Fibroblast of lung (primary cell): ENCODE measurements at regions not wholly inside any gene's neighbourhood (a gene's known extent, or its start where the extent isn't known, plus 50 kb on each side); places are given as distances from the start of the nearest gene placed in this dataset.
A peak's percentile ranks its signal among the peaks of the same experiment; 100 is the strongest.

Source experiments
- DNase-seq, 2 donors: peaks; one replicate each; pipeline versions ENCODE4 v3.0.0 to v3.0.0-alpha.2; 2010; ENCODE audit warnings: low read depth in 2 of 2
- H2AFZ ChIP-seq: 2 replicates; pipeline ENCODE4 v1.5.1; 2012; ENCODE audit warnings: low read length, control low read depth, inconsistent platforms
- H3K27ac ChIP-seq: 2 replicates; pipeline ENCODE4 v1.5.1; 2011; ENCODE audit warnings: low read length, control low read depth; ENCODE audit not compliant: insufficient read depth
- H3K27me3 ChIP-seq: 2 replicates; pipeline ENCODE4 v1.5.1; 2011; ENCODE audit warnings: mild to moderate bottlenecking, low read length; ENCODE audit not compliant: control insufficient read depth, insufficient read depth
- H3K36me3 ChIP-seq: 2 replicates; pipeline ENCODE4 v1.5.1; 2011; ENCODE audit warnings: low read length; ENCODE audit not compliant: control insufficient read depth, insufficient read depth
- H3K4me1 ChIP-seq: 2 replicates; pipeline ENCODE4 v1.5.1; 2011; ENCODE audit warnings: low read length; ENCODE audit not compliant: control insufficient read depth, insufficient read depth; ENCODE audit errors: extremely low read depth
- H3K4me2 ChIP-seq: 2 replicates; pipeline ENCODE4 v1.5.1; 2011; ENCODE audit warnings: low read length, control low read depth; ENCODE audit not compliant: insufficient read depth; ENCODE audit errors: extremely low read depth
- H3K4me3 ChIP-seq, 4 experiments: fragments of 200-600 bp in 1 of 4; sonication (generic) in 1 of 4; replicated peaks in 1 of 4; 2 replicates each; pipeline ENCODE4 v1.5.1; 2011 to 2016; ENCODE audit warnings: low read length in 4 of 4, low read depth in 3 of 4, mild to moderate bottlenecking in 3 of 4, control low read depth in 2 of 4, inconsistent platforms in 1 of 4, mixed read lengths in 1 of 4; ENCODE audit not compliant: insufficient read depth in 1 of 4; ENCODE audit errors: control extremely low read depth in 1 of 4
- H3K79me2 ChIP-seq: 2 replicates; pipeline ENCODE4 v1.5.1; 2012; ENCODE audit warnings: mild to moderate bottlenecking, low read length, inconsistent platforms; ENCODE audit not compliant: control insufficient read depth, insufficient read depth
- H3K9ac ChIP-seq: 2 replicates; pipeline ENCODE4 v1.5.1; 2011; ENCODE audit warnings: mild to moderate bottlenecking, low read length, control low read depth; ENCODE audit not compliant: insufficient read depth
- H3K9me3 ChIP-seq: 2 replicates; pipeline ENCODE4 v1.5.1; 2012; ENCODE audit warnings: low read depth, low read length; ENCODE audit not compliant: control insufficient read depth, insufficient read depth
- H4K20me1 ChIP-seq: 2 replicates; pipeline ENCODE4 v1.5.1; 2011; ENCODE audit warnings: low read length; ENCODE audit not compliant: control insufficient read depth, insufficient read depth; ENCODE audit errors: extremely low read depth
- EZH2 ChIP-seq: IDR thresholded peaks from 2 replicates; pipeline ENCODE4 v1.5.1; 2012; ENCODE audit warnings: low read length, control low read depth, mild to moderate bottlenecking; ENCODE audit errors: missing control alignments
- TF ChIP-seq, protein P1 (sequence below), 2 donors: IDR thresholded peaks in 1 of 2; conservative IDR thresholded peaks in 1 of 2; 1 replicate in 1 of 2; 2 replicates in 1 of 2; pipeline ENCODE4 v1.5.1; 2011 to 2012; ENCODE audit warnings: low read length in 2 of 2, control low read depth in 1 of 2, inconsistent platforms in 1 of 2, low read depth in 1 of 2, mild to moderate bottlenecking in 1 of 2

GRCh38 chr3:168981396-168981795, 682.1 kb downstream of the MECOM start:
- Histone ChIP-seq H4K20me1 (no peaks in the 10 kb centered on the region), H3K27ac (no peak overlapping the region), H2AFZ (no peak overlapping the region), H3K4me1 (no peaks in the 10 kb centered on the region), H3K27me3 (no peaks in the 10 kb centered on the region), H3K79me2 (no peaks in the 10 kb centered on the region), H3K4me3 (no peak overlapping the region), H3K4me2 (no peak overlapping the region), H3K36me3 (no peaks in the 10 kb centered on the region), H3K9ac (no peak overlapping the region), H3K9me3 (no peaks in the 10 kb centered on the region)
- peak; percentile 34 to 42 for DNase-seq
- TF ChIP-seq, protein P1, sequence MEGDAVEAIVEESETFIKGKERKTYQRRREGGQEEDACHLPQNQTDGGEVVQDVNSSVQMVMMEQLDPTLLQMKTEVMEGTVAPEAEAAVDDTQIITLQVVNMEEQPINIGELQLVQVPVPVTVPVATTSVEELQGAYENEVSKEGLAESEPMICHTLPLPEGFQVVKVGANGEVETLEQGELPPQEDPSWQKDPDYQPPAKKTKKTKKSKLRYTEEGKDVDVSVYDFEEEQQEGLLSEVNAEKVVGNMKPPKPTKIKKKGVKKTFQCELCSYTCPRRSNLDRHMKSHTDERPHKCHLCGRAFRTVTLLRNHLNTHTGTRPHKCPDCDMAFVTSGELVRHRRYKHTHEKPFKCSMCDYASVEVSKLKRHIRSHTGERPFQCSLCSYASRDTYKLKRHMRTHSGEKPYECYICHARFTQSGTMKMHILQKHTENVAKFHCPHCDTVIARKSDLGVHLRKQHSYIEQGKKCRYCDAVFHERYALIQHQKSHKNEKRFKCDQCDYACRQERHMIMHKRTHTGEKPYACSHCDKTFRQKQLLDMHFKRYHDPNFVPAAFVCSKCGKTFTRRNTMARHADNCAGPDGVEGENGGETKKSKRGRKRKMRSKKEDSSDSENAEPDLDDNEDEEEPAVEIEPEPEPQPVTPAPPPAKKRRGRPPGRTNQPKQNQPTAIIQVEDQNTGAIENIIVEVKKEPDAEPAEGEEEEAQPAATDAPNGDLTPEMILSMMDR (conservative IDR thresholded peaks at IDR 0.05 in 1 of 2, IDR thresholded peaks at IDR 0.05 in 1 of 2; ENCODE audit: low read depth in 1 of 2, low read length in 2 of 2) = no peak
- no peak for TF ChIP-seq EZH2

DNA sequence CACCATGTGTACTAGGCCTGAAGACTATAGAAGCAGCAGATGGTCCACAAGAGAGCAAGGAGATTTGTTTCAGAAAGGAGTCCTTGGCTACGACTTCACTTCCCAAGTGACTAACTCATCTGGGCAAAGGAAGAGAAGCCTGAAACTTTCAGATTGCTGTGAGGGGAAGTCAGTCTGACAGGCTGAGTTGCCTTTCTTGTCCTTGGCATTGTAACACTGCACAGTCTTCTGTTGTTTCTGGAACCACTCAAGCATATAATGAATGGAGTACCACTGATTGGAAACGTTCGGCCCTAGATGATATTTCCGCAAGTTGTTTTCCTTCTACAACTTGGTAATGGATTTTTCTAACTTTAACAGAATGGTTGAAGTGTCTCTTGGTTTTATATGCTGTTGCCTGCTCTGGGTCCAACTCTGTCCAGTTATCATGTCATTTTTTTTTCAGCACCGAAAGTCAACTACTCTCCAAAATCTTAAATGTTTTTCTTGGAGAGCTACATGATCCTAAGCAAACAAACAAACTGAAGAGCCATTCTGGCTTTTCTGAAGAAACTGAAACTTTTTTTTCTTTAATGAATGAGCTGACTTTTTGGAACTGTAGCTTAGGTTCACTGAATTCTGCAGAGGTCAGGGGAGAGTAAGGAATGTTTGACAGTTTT, 685.7 kb downstream of the MECOM start:
- DNase-seq = peak; percentile 70 to 88
- no peak for TF ChIP-seq EZH2
- TF ChIP-seq, protein P1 (conservative IDR thresholded peaks at IDR 0.05 in 1 of 2, IDR thresholded peaks at IDR 0.05 in 1 of 2; ENCODE audit: low read depth in 1 of 2, low read length in 2 of 2) = no peak
- H3K4me1 ChIP-seq = no peaks in the 10 kb centered on the region
- H2AFZ ChIP-seq = peak overlapping the region; percentile 75
- H3K27ac ChIP-seq = no peak overlapping the region
- no peak overlapping the region for H3K9ac ChIP-seq
- peak overlapping the region; percentile 57 for H3K4me2 ChIP-seq
- no peaks in the 10 kb centered on the region for H3K27me3 ChIP-seq
- H4K20me1 ChIP-seq = no peaks in the 10 kb centered on the region
- H3K36me3 ChIP-seq = no peaks in the 10 kb centered on the region
- H3K79me2 ChIP-seq = no peaks in the 10 kb centered on the region
- no peak overlapping the region for H3K4me3 ChIP-seq
- H3K9me3 ChIP-seq = no peaks in the 10 kb centered on the region

DNA sequence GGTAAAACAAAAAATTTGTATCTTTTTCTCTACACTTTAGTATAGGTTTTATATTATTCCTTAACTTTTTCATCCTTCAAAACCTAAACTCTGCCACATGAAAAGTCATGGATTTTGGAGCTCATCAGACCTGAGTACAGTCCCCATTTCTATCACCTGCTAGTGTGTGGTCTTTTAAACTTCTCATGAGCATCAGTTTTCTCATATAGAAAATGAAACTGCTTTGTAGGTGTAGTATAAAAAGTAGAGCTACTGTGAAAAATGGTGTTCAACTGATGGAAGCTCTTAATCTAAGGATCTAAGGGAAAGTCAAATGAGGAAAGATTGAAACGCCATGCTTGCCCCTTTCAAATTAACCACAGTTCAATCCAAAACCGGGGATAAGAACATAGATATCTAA, 686.5 kb downstream of the MECOM start:
- H3K4me1 ChIP-seq = no peaks in the 10 kb centered on the region
- H3K36me3 ChIP-seq = no peaks in the 10 kb centered on the region
- no peak overlapping the region for H3K9ac ChIP-seq
- DNase-seq = no peak
- no peak overlapping the region for H3K4me2 ChIP-seq
- no peaks in the 10 kb centered on the region for H3K9me3 ChIP-seq
- no peaks in the 10 kb centered on the region for H4K20me1 ChIP-seq
- no peak overlapping the region for H3K27ac ChIP-seq
- TF ChIP-seq, protein P1 (conservative IDR thresholded peaks at IDR 0.05 in 1 of 2, IDR thresholded peaks at IDR 0.05 in 1 of 2; ENCODE audit: low read depth in 1 of 2, low read length in 2 of 2) = no peak
- no peak for TF ChIP-seq EZH2
- no peaks in the 10 kb centered on the region for H3K27me3 ChIP-seq
- H2AFZ ChIP-seq = no peak overlapping the region
- no peaks in the 10 kb centered on the region for H3K79me2 ChIP-seq
- H3K4me3 ChIP-seq = no peak overlapping the region
